ENCODE measurements at regions not wholly inside any gene's neighbourhood (a gene's known extent, or its start where the extent isn't known, plus 50 kb on each side); places are given as distances from the start of the nearest gene placed in this dataset.

GRCh38 chr7:85916016-85916415, 727.7 kb upstream of the GRM3 start:
- H3K27me3 ChIP-seq: no peaks in the 10 kb centered on the region

GRCh38 chr7:85914437-85914836, 727.6 kb upstream of the SEMA3D start:
- Histone ChIP-seq H3K27ac (no peak overlapping the region), H3K36me3 (no peaks in the 10 kb centered on the region), H3K4me3 (no peak overlapping the region), H3K4me1 (no peaks in the 10 kb centered on the region), H3K9me3 (no peaks in the 10 kb centered on the region), H3K27me3 (no peaks in the 10 kb centered on the region)
- intact Hi-C loops (cut with DNase I): no loop called here
- TF ChIP-seq CTCF (IDR thresholded peaks at IDR 0.05): no peak
- no peak for DNase-seq (ENCODE audit: low spot score in 2 of 2)

More at GRCh38 chr7:85916016-85916415, 727.7 kb upstream of the GRM3 start:
- no peak for DNase-seq (ENCODE audit: low spot score in 2 of 2)
- Histone ChIP-seq H3K36me3 (no peaks in the 10 kb centered on the region), H3K4me1 (no peaks in the 10 kb centered on the region), H3K4me3 (no peak overlapping the region), H3K9me3 (no peaks in the 10 kb centered on the region), H3K27ac (no peak overlapping the region)
- intact Hi-C loops (cut with DNase I): no loop called here
- TF ChIP-seq CTCF (IDR thresholded peaks at IDR 0.05): no peak

- no peak overlapping the region for H3K27ac ChIP-seq
- H3K4me3 ChIP-seq: no peak overlapping the region
- no peak for DNase-seq (ENCODE audit: low spot score in 2 of 2)
- no peaks in the 10 kb centered on the region for H3K9me3 ChIP-seq
- no peaks in the 10 kb centered on the region for H3K27me3 ChIP-seq
- no peak for TF ChIP-seq CTCF (IDR thresholded peaks at IDR 0.05)
- H3K4me1 ChIP-seq: no peaks in the 10 kb centered on the region
- H3K36me3 ChIP-seq: no peaks in the 10 kb centered on the region
- intact Hi-C loops (cut with DNase I): no loop called here
Observed at GRCh38 chr7:85908051-85908450, 721.2 kb upstream of the SEMA3D start.

- no peaks in the 10 kb centered on the region for H3K27me3 ChIP-seq
- TF ChIP-seq CTCF (IDR thresholded peaks at IDR 0.05): no peak
- intact Hi-C loops (cut with DNase I): no loop called here
- H3K4me3 ChIP-seq: no peak overlapping the region
- no peak for DNase-seq (ENCODE audit: low spot score in 2 of 2)
- H3K36me3 ChIP-seq: no peaks in the 10 kb centered on the region
- no peak overlapping the region for H3K27ac ChIP-seq
- no peaks in the 10 kb centered on the region for H3K4me1 ChIP-seq
- no peaks in the 10 kb centered on the region for H3K9me3 ChIP-seq
Observed at GRCh38 chr7:85897967-85898366, 711.1 kb upstream of the SEMA3D start.

GRCh38 chr7:85896531-85896930, 709.7 kb upstream of the SEMA3D start:
- intact Hi-C loops (cut with DNase I): no loop called here

More at GRCh38 chr7:85896531-85896930, 709.7 kb upstream of the SEMA3D start:
- H3K4me3 ChIP-seq: no peak overlapping the region
- no peak for TF ChIP-seq CTCF (IDR thresholded peaks at IDR 0.05)
- no peaks in the 10 kb centered on the region for H3K9me3 ChIP-seq
- no peak overlapping the region for H3K27ac ChIP-seq
- DNase-seq (ENCODE audit: low spot score in 2 of 2): no peak
- H3K4me1 ChIP-seq: no peaks in the 10 kb centered on the region
- no peaks in the 10 kb centered on the region for H3K36me3 ChIP-seq
- no peaks in the 10 kb centered on the region for H3K27me3 ChIP-seq

Measured in ascending aorta (tissue), 2 donors.